HG03354 (cell line): ENCODE measurements at regions not wholly inside any gene's neighbourhood (a gene's known extent, or its start where the extent isn't known, plus 50 kb on each side); places are given as distances from the start of the nearest gene placed in this dataset.

Experiments used
- ATAC-seq: cut with Tn5 transposase; IDR thresholded peaks from one replicate; pipeline ENCODE4 v1.9.1; 2021; ENCODE audit warnings: mild to moderate bottlenecking; ENCODE audit not compliant: unreplicated experiment, poor library complexity, severe bottlenecking

DNA sequence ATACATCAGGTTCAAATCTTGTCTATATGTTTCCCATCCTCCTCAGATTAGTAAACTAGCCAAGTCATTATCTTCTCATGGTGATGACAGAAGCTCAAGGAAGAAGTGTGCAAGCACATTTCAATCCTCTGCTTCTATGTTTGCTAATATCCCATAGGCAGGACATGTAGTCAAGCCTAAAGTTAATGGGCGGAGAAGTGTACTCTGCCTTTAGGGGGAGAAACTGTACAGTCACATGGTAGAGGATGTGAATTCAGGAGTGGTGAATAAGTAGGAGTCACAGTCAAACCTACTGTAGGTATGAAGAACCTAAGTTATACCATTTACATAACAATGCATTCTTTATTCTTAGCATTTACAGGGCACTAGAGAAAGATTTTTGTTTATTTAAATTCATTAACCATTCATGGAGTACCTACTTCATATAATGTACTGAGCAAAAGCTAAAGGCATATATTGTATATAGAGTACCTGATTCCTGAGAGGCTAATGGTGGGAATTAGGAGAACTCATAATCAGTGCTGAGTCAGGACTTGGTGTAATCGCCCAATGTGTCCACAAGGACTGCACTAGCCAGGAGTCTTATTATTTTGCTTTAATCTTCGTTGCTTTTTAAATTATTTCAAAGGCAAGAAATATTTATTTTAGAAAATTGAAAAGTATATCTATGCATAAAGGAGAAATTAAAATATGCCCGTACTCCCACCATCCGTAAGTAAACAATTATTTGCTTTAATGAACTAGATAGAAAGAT, 394.3 kb upstream of the ETAA1 start:
- no peak for ATAC-seq

DNA sequence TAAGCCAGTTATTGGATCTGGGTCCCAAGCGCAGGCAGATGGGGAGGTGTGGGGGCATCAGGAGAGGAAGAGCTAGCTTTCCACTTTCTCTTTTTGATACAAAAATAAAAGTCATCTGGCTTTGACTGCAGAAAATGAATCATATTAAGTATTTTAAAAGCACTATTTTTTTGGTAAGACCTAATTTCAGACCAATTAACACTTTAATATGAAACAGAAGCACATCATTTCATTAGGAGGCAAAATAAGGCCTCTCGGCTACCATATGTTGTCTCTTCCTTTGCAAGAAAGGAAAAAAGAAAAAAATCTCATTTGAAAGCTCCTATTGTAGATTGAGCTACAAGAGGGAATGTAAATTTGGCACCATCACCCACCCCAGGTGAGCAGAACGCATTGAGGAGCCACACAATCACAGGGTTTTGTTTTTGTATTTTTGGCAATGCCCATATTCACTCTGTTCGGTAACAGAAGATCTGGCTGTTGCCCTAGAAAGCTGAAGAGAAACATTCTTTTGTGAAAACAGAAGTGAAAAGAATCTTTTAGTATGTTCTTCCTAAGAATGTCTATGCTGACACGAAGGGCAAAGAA, 390.7 kb upstream of the ETAA1 start:
- no peak for ATAC-seq

DNA sequence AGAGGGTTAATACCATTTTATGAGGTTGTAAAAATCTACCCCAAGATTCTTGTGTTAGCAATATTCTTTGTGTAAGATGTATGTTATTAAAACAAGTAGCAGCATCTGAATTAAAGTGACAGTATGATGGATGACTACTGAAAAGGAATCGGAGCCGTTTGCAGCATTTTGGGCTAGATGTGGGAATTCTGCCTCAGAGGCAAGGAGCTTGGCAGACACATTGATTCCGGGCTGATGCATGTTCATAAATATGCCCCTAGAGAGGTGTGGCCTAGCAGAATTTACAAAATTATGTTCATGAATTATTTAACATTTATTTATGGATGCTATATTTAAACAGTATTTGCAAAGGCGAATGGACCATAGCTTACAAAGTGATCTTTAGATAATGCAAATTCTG, 389.0 kb upstream of the ETAA1 start:
- ATAC-seq, result no peak

DNA sequence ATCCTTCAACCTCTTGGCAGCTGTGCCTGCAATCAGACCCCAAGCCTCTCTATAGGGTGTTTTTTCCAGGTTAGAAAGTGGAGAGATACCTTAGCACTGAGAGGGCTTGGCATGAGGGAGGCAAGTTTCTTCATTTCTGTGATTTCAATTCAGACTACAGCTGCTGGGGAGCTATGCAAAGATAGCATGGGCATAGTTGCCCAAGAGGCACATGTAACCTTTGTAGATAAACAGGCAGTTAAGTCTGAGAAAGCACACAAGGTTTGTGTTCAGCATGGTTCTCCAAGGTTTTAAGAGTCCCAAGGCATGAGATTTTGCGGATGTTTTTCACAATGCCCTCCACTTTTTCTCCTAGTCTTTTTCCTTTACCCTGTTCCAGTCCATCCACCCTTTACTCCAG, 385.0 kb upstream of the ETAA1 start:
- no peak for ATAC-seq

DNA sequence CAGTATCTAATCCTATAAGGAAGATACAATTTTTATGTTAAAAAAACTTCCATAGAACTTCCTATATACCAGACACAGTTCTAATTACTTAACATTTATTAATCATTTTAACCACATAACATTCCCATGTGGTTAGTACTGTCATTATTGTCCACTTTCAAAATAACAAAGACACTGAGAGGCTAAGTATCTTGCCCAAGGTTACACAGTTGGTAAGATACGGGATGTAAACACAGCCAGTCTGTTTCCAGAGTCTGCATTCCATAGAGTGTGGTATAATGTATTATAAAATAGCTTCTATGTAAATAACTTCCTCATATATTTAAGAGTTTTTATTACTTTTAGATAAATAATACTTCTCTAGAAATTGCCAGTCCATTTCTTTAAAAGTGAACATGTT, 383.3 kb upstream of the ETAA1 start:
- ATAC-seq, result no peak

DNA sequence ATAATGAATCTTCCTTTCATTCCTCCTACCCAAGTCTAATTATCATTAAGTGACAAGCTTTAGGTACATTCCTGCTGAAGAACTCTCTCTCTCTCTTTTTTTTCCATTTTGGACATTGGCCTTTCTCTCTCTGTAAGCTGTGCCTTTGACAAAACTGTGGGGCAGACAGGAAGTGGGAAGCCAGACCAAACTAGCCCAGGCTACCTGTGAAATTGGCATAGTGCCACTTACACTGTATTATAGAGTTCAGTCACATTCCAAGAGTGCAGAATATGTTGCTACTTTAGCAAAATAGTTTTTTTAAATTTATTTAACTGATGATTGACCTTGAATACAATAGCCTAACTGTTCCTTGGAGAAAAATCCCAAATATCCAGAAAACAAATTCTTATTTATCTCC, 381.5 kb upstream of the ETAA1 start:
- no peak for ATAC-seq

DNA sequence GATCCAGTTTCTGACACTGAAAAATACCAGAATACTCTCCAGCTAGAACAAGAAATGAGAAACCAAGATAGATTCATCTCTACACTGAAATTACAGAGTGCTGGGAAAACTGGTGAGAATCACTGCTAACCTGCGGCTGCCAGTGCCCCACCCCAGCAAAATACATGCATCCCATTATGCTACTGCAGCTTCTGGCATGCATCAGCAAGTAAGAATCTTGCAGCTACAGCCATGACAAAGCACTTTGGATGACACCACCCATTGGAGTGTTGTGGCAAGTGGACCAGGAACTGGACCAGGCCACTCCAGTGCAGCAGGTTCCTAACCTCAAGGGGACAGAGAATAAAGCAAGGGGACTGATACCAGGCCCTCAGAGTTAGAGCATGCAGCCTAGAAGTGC, 378.8 kb upstream of the ETAA1 start:
- ATAC-seq, result no peak

DNA sequence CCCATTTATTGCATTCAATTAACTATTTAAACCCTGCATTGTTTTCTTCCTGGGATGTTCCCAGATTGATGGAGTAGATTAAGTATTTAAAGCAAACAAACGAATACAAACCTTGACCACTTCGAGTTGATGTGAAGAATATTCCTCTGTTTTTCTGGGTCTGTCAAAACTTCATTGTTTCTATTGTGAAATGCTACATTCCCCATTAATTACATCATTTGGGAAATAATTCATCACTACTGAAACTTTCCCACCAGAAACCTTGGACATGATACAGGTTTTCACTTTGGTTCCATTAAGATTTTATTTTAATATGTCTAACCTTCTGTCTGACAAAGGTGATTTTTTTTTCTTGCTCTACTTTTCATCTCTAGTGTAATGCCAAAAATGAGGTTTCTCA, 365.1 kb upstream of the ETAA1 start:
- ATAC-seq, result no peak

DNA sequence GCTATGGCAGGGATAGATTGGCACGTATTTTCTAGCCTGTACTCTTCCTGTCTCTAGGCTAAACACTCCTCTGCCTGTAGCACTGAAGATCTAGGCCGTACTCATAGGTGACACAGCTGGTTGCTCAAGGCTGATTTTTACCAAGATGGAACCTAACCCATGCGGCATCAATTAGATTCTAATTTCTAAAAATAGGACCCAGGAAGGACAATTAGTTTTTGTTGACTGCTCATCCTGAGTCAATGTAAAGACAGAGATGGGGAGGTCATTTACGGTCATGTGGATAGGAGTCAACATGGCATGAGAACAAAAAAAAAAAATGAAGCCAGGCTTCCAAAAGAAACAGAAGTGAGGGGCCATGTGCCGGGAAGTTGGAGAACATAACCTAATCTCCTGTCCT, 360.7 kb upstream of the ETAA1 start:
- ATAC-seq, result no peak

DNA sequence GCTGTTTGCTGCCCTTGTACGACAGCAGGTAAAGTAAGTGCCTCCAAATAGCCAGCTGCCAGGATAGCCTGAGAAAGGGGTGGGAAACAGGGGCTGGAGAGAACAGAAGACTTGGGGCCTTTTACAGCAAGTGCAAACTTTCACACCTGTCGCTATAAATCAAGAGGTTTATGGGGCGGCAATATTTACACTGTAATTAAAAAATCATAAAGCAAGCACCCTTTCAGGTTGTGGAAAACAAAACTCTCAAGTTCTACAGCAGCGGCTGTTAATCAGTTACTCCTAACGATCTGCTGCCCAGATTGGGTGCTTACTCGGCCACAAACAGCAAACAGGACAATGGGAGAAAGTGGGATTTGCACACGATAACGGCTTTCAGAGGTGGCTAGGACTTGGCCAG, 359.5 kb upstream of the ETAA1 start:
- ATAC-seq, result no peak

DNA sequence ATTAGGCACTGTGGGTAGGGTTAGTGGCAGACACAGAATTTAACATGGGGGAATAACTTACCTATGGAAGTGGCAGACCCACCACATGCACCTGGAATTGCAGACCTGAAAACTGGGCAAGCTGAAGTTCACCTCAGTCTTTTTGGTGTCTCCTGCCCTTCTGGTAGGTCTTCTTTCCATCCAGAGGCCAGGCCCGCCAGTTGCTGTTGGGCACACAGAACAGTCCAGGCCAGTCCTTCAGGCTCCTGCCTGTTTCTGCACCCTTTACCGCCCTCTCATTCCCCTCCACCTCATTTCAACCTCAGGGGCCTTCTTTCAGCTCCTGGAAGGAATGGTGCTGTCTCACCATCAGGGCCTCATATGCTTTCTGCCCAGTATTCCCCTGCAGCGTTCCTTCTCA, 358.9 kb upstream of the ETAA1 start:
- ATAC-seq, result no peak

DNA sequence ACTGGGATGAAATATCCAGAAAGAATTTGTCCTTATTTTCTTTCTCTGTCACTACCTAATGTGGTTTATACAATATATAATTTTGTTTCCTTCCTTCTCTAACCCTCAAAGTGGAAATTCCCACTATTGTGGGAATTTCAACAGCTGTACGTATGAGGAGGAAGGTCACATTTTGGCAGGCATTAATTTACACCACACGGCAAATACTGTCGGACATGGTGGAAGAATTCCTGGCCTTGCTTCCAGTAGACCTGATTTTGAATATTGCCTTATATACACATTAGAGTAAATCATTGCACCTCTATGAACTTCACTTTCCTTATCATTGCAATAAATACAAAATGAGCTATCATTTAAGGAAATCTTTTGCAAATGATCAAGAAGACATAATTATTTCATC, 358.1 kb upstream of the ETAA1 start:
- ATAC-seq, result no peak

DNA sequence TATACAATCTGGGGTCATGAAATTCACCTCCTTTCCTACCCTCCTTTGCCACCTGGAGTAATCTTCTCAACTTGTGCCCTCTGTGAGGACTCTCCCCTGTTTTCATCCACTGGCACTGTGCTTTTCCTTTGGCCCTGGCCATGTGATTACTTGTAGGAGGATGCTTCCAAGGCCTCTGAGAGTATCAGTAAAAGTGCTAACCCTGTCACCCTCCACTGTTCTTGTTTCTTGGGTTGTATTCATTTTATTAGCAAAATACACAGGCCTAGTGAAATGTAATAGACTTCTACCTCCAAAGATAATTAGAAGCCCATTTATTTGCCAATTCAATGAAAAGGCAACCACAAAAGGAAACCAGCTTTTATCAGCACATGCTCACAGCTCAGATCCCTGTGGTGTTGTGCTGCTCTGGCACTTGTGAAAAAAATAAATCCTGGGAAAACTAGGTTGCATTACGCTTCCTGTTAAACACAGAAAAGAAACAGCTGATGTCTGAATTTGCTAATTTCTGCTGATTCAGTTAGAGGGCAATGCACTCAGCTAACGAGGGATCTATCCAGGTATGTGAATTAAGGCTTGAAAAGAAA, 357.5 kb upstream of the ETAA1 start:
- ATAC-seq, result no peak

DNA sequence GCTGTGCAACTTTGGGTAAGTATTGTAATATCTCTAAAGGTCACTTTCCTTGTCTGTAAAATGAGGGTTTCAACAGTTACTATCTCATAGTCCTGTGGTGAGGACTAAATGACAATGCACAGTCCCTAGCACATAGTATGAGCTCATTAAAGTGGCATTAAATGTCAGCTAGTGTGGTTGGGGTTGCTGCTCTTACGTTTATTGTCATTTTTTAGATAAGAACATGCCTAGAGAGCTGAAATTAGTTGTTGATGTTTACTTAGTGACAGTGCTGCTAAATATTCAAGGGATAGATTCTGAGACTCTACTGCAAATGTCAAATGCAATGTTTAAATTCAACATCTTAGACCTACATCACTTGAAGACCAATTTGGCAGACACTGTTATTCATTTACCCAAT, 356.1 kb upstream of the ETAA1 start:
- ATAC-seq, result no peak

DNA sequence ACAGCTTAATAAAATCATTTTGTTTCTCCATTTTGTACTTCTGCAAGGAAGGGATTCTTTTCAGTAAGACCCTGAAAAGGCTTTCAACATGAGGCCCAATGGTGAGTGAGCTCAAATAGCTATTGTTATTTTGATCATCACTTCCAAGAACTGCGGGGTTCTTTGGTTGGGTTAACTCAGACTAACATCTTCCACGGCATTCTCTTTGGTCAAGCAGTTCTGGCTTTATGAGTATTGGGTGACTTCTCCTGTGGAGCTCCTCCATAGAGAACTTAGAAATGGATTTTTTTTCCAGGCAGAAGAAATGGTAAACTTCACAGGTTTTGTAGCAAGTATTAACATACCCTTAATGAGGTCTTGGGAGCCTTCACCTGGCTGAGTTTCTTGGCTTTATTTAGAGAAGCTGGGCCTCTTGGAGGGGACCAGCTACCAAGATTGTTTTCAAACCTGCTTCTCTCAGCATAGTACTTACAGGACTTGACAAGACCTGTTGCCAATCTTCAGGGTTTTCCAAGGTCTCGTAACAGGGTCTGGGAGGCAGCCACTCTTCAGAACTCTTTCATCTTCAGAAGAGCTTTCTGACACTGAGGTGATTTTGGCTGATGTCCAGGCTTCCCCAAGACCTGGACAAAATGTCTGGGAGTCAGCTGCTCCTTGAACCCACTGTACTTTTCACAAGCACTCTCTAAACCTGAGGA, 353.2 kb upstream of the ETAA1 start:
- no peak for ATAC-seq

DNA sequence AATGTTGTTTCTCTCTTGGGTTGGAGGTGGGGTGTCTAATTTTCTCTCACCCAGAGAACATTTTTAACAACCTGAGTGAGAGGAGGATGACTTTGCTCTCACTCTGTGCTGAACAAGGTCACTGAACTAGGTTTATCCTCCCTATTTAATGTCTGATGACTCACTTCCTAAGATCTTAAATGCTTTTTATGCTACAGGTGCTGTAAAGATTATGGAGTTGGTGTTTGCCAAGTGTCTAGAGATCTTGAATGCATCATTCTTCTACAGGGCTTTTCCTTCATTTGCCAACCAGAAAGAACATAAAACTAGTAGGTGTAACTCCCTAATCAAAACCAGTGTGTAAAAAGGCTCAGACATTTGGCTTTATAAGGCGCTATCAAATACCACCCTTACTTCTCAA, 350.5 kb upstream of the ETAA1 start:
- no peak for ATAC-seq

DNA sequence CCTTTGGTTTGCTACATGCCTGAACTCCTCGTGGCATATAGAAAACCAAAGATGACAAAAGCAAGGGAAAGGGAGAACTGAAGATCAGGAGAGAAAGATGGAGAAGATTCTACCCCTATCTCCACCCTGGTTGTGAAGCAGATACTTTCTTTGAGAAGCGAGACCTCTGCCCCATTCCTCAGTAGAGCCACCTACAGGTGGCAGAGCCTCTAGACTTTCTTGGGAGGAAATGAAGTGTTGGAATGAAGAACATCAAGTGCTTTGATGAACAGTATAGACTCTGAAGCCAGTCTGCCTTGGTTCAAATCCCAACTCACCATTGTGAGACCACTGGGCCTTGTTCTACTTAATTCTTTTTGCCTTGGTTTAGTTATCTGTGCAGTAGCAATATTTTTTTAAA, 348.8 kb upstream of the ETAA1 start:
- no peak for ATAC-seq

DNA sequence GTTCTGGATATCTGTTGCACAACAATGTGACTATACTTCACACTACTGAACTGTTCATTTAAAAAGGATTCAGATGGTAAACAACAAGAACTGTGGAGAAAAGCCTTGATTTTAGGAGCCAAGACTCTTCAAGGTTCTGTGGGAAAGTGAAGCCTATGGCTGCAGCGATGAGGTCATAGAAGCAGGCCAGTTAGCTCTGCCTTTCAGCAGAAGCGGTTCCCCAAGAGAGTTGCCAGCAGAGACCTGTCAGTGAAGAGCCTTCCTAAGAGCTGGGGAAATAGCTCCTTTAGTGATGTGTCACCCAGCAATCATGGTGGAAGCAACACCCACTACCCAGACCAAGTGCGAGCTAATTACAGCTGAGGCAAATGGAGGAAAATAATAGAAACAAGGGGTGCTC, 346.5 kb upstream of the ETAA1 start:
- ATAC-seq, result no peak

DNA sequence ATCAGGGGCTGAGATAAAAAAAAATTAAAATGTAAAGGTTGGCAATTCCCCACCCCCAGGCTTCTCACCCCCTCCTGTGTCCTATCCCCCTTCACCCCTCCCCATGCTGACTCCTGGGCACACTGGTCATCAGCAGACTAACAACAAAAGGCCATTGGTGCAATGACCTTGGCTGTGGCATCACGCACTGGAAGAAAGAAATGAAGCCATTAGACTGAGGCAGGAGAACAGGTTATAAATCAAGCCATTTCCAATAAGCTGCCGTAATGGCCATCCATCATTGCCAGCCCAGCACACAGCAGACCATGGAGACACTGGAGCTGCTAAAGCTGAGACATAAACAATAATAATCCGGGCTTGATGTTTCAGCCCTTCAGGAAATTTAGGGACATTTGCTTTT, 342.4 kb upstream of the ETAA1 start:
- no peak for ATAC-seq

DNA sequence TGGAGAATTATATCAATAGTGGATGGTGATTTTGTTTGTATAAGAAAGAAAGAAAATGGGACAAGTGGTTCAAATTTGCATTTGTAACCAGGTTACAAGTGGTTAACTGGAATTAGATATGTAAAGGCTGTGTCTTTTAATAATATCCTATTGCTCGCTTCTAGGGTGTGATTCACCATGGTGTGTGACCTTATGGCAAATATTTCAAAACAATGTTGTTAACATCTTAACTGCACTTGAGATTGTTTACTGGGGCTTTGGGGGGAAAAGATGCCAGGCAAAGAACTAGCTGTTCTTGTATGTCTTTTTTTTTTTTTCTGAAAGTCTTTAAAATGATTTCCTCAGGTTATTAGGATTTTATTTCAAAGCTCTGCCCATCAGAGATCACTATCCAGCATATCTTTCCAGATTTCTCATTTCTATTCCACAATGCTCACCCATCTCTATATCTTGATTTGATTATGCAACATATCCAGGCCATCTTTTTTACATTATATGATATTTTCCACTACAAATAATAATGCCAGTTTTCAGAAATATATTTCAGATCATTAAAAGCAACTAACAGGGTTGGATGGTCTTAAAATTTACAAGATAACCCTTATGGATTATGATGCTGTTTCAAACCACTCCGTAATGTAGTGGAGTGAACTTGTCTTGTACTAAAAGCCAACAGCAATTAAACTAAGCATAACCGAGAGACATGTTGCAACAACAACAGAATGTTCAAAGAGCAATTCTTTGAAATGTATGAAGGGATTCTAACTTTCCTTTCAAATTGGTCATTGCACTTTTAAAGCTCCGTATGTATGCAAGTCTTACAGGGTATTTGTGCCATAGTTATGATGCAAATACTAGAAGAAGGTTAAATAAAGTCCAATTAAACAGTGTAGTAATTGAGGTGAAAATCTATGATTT, 341.5 kb upstream of the ETAA1 start:
- no peak for ATAC-seq
